ENCODE measurements at regions not wholly inside any gene's neighbourhood (a gene's known extent, or its start where the extent isn't known, plus 50 kb on each side); places are given as distances from the start of the nearest gene placed in this dataset.

DNA sequence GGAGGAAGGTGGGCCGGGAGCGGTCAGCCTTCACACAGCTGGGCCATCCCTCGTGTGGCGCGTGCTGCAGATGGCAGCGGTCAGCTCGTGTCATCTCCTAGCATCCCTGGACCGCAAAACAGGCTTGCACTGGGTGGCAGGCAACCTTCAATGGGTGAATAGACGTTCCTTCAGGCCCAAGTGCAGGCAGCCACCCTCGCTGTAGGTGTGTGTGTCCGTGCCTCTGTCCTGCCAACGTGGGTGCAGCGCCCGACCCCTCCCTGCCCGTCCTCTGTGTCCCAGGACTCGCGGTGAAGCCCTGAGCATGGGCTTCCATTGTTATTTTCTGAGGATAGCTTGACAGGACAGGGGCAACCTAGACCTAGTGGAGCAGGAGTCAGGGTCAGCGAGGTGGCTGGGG is 79.8 kb upstream of the STOX2 start:
- Histone ChIP-seq H3K27ac (ENCODE audit: low read length) (no peak overlapping the region), H3K36me3 (ENCODE audit: control insufficient read depth, insufficient read depth, low read length) (no peaks in the 10 kb centered on the region), H3K27me3 (ENCODE audit: control insufficient read depth, insufficient read depth, low read length) (no peaks in the 10 kb centered on the region), H3K9me3 (ENCODE audit: control insufficient read depth, insufficient read depth, low read depth, low read length) (no peaks in the 10 kb centered on the region), H3K4me1 (ENCODE audit: control insufficient read depth, insufficient read depth, low read length) (no peaks in the 10 kb centered on the region; the same call in 1 of the 2 replicates), H3K4me3 (ENCODE audit: low read depth in 2 of 2, low read length in 2 of 2) (no peak overlapping the region)
- DNase-seq (ENCODE audit: low read depth, low spot score) (no peak), ATAC-seq (no peak)
- TF ChIP-seq SIN3A (IDR thresholded peaks at IDR 0.05; ENCODE audit: borderline replicate concordance, insufficient read depth, low read depth, low read length) (no peak), POLR2AphosphoS5 (IDR thresholded peaks at IDR 0.05; ENCODE audit: low read depth, low read length) (no peak), TCF7L2 (IDR thresholded peaks at IDR 0.05; ENCODE audit: low read depth, low read length) (no peak)
- TF ChIP-seq, protein P1, sequence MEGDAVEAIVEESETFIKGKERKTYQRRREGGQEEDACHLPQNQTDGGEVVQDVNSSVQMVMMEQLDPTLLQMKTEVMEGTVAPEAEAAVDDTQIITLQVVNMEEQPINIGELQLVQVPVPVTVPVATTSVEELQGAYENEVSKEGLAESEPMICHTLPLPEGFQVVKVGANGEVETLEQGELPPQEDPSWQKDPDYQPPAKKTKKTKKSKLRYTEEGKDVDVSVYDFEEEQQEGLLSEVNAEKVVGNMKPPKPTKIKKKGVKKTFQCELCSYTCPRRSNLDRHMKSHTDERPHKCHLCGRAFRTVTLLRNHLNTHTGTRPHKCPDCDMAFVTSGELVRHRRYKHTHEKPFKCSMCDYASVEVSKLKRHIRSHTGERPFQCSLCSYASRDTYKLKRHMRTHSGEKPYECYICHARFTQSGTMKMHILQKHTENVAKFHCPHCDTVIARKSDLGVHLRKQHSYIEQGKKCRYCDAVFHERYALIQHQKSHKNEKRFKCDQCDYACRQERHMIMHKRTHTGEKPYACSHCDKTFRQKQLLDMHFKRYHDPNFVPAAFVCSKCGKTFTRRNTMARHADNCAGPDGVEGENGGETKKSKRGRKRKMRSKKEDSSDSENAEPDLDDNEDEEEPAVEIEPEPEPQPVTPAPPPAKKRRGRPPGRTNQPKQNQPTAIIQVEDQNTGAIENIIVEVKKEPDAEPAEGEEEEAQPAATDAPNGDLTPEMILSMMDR (IDR thresholded peaks at IDR 0.05): no peak
- intact Hi-C loops (cut with micrococcal nuclease; ENCODE audit: unreplicated experiment) (no loop called here), in situ Hi-C loops (cut with HindIII; ENCODE audit: low pct_unique_long_range_greater_than_20kb, low sequenced_read_pairs) (no loop called here)
- POLR2A ChIA-PET: no interaction called here
- CTCF ChIA-PET: no interaction called here
- no TSS peak for BruUV-seq (replicated peaks)

GRCh38 chr4:183826461-183826860 is 78.6 kb upstream of the STOX2 start:
- CTCF ChIA-PET: no interaction called here
- no TSS peak for BruUV-seq (replicated peaks)
- Histone ChIP-seq H3K27ac (ENCODE audit: low read length) (no peak overlapping the region), H3K27me3 (ENCODE audit: control insufficient read depth, insufficient read depth, low read length) (no peaks in the 10 kb centered on the region), H3K4me3 (ENCODE audit: low read depth in 2 of 2, low read length in 2 of 2) (no peak overlapping the region), H3K9me3 (ENCODE audit: control insufficient read depth, insufficient read depth, low read depth, low read length) (no peaks in the 10 kb centered on the region), H3K4me1 (ENCODE audit: control insufficient read depth, insufficient read depth, low read length) (no peaks in the 10 kb centered on the region; the same call in 1 of the 2 replicates), H3K36me3 (ENCODE audit: control insufficient read depth, insufficient read depth, low read length) (no peaks in the 10 kb centered on the region)
- TF ChIP-seq POLR2AphosphoS5 (IDR thresholded peaks at IDR 0.05; ENCODE audit: low read depth, low read length): no peak
- TF ChIP-seq, protein P1 (IDR thresholded peaks at IDR 0.05): no peak
- TF ChIP-seq SIN3A (IDR thresholded peaks at IDR 0.05; ENCODE audit: borderline replicate concordance, insufficient read depth, low read depth, low read length): no peak
- TF ChIP-seq TCF7L2 (IDR thresholded peaks at IDR 0.05; ENCODE audit: low read depth, low read length): no peak
- TF ChIP-seq REST (IDR thresholded peaks at IDR 0.05; ENCODE audit: insufficient read depth in 1 of 2, low read depth in 2 of 2, low read length in 1 of 2): no peak
- no peak for ATAC-seq
- intact Hi-C loops (cut with micrococcal nuclease; ENCODE audit: unreplicated experiment): no loop called here
- no peak for DNase-seq (ENCODE audit: low read depth, low spot score)
- POLR2A ChIA-PET: no interaction called here
- in situ Hi-C loops (cut with HindIII; ENCODE audit: low pct_unique_long_range_greater_than_20kb, low sequenced_read_pairs): no loop called here
